A549 (cell line): ENCODE measurements at regions not wholly inside any gene's neighbourhood (a gene's known extent, or its start where the extent isn't known, plus 50 kb on each side); places are given as distances from the start of the nearest gene placed in this dataset.

Experiments used
- CBX8 ChIP-seq: fragments of 200-600 bp; sonication (generic); IDR thresholded peaks from 2 replicates; pipeline ENCODE4 v1.6.1; 2016
- CTCF ChIP-seq: fragments of >200 bp; sonication (Bioruptor Twin); formaldehyde crosslinking; IDR thresholded peaks from 3 replicates; pipeline ENCODE4 v1.5.1; 2016
- EP300 ChIP-seq, 2 experiments: fragments of >200 bp; sonication (Bioruptor Twin); formaldehyde crosslinking; IDR thresholded peaks; 2 replicates in 1 of 2; 3 replicates in 1 of 2; pipeline ENCODE4 v1.6.1; 2016 to 2017
- KDM1A ChIP-seq: fragments of 200-600 bp; sonication (generic); IDR thresholded peaks from 2 replicates; pipeline ENCODE4 v1.6.1; 2016; ENCODE audit warnings: low read depth, mild to moderate bottlenecking
- PBX3 ChIP-seq: IDR thresholded peaks from 2 replicates; pipeline ENCODE4 v1.6.1; 2012
- POLR2A ChIP-seq: IDR thresholded peaks from 2 replicates; pipeline ENCODE4 v1.6.1; 2012; ENCODE audit warnings: mild to moderate bottlenecking, low read length
- RAD21 ChIP-seq, 2 experiments: fragments of >200 bp in 1 of 2; sonication (Bioruptor Twin) in 1 of 2; formaldehyde crosslinking in 1 of 2; IDR thresholded peaks in 1 of 2; conservative IDR thresholded peaks in 1 of 2; 2 replicates in 1 of 2; 3 replicates in 1 of 2; pipeline ENCODE4 v1.6.1; 2012 to 2018; ENCODE audit warnings: inconsistent platforms in 1 of 2
- RARB ChIP-seq: fragments of 250-450 bp; sonication (Bioruptor Pico); IDR thresholded peaks from 2 replicates; pipeline ENCODE4 v1.8.0; 2021; ENCODE audit warnings: mild to moderate bottlenecking, moderate library complexity
- RCOR1 ChIP-seq: fragments of 150-350 bp; IDR thresholded peaks from 2 replicates; pipeline ENCODE4 v1.6.1; 2014; ENCODE audit warnings: antibody characterized with exemption, low read length, low read depth
- REST ChIP-seq: fragments of 200-600 bp; sonication (generic); IDR thresholded peaks from 2 replicates; pipeline ENCODE4 v1.6.1; 2016; ENCODE audit warnings: antibody characterized with exemption, mild to moderate bottlenecking, moderate library complexity
- RNF2 ChIP-seq: fragments of 200-600 bp; sonication (generic); IDR thresholded peaks from 2 replicates; pipeline ENCODE4 v1.6.1; 2016; ENCODE audit warnings: low read depth, mild to moderate bottlenecking, antibody characterized with exemption, moderate library complexity, borderline replicate concordance
- SMC3 ChIP-seq: fragments of >200 bp; sonication (Bioruptor Twin); formaldehyde crosslinking; IDR thresholded peaks from 3 replicates; pipeline ENCODE4 v1.6.1; 2018; ENCODE audit warnings: inconsistent platforms

- TF ChIP-seq CTCF (no peak), EP300 (IDR thresholded peaks at IDR 0.05) (no peak), POLR2A (no peak), CBX8 (no peak), RCOR1 (no peak), SMC3 (no peak), RAD21 (conservative IDR thresholded peaks at IDR 0.05 in 1 of 2, IDR thresholded peaks at IDR 0.05 in 1 of 2) (no peak), RARB (CRISPR knock-in tag) (no peak), REST (no peak), RNF2 (no peak), KDM1A (no peak), PBX3 (no peak)
Measured at GRCh38 chr6:84486526-84486925, 259.1 kb upstream of the CEP162 start.
